ENCODE measurements at regions not wholly inside any gene's neighbourhood (a gene's known extent, or its start where the extent isn't known, plus 50 kb on each side); places are given as distances from the start of the nearest gene placed in this dataset.

DNA sequence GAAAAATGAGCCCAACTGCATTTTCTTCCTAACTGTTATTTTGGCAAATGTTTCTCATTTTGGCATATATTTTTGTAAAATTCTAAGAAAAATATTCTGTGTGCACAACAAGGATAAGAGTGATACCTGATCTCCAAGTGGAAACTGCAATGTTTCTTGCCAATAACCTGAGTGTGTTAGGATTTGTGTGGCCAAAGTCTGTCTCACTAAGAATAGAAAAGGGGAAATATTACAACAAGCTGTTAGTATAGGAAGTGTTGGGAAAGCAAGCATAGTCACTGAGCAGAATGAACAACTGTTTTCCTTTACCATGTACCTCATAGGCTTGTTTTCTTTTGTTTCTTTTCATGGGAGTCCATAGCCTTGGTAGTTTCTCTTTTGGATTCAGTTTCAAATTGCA, 624.2 kb downstream of the MTRR start:
- TF ChIP-seq, protein P1, sequence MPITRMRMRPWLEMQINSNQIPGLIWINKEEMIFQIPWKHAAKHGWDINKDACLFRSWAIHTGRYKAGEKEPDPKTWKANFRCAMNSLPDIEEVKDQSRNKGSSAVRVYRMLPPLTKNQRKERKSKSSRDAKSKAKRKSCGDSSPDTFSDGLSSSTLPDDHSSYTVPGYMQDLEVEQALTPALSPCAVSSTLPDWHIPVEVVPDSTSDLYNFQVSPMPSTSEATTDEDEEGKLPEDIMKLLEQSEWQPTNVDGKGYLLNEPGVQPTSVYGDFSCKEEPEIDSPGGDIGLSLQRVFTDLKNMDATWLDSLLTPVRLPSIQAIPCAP (CRISPR knock-in tag; IDR thresholded peaks at IDR 0.05) = no peak
- no peak for TF ChIP-seq ZNF396 (CRISPR knock-in tag; IDR thresholded peaks at IDR 0.05; ENCODE audit: borderline replicate concordance)
- TF ChIP-seq, protein P2, sequence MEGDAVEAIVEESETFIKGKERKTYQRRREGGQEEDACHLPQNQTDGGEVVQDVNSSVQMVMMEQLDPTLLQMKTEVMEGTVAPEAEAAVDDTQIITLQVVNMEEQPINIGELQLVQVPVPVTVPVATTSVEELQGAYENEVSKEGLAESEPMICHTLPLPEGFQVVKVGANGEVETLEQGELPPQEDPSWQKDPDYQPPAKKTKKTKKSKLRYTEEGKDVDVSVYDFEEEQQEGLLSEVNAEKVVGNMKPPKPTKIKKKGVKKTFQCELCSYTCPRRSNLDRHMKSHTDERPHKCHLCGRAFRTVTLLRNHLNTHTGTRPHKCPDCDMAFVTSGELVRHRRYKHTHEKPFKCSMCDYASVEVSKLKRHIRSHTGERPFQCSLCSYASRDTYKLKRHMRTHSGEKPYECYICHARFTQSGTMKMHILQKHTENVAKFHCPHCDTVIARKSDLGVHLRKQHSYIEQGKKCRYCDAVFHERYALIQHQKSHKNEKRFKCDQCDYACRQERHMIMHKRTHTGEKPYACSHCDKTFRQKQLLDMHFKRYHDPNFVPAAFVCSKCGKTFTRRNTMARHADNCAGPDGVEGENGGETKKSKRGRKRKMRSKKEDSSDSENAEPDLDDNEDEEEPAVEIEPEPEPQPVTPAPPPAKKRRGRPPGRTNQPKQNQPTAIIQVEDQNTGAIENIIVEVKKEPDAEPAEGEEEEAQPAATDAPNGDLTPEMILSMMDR (IDR thresholded peaks at IDR 0.05) = no peak
- no peak for TF ChIP-seq JUN (CRISPR knock-in tag; IDR thresholded peaks at IDR 0.05)
